Globus pallidus (tissue), 1 donor: ENCODE measurements at regions not wholly inside any gene's neighbourhood (a gene's known extent, or its start where the extent isn't known, plus 50 kb on each side); places are given as distances from the start of the nearest gene placed in this dataset.
"Not testable (repeated sequence)": the region's sequence is repeated elsewhere in the genome, so short reads cannot be mapped to it uniquely, and the experiment has no call there.

Experiments used
- DNase-seq: peaks from one replicate; pipeline ENCODE4 v3.0.0-alpha.2; 2015; ENCODE audit warnings: low spot score

- DNase-seq: no peak
These were observed 331.7 kb downstream of the TMEM121 start for GRCh38 chr14:105857826-105858675.

GRCh38 chr14:105858676-105859025 is 332.3 kb downstream of the TMEM121 start:
- no peak for DNase-seq

- DNase-seq: not testable (repeated sequence)
These were observed 332.8 kb downstream of the TMEM121 start for GRCh38 chr14:105859073-105859716.

GRCh38 chr14:105859717-105860614 is 333.6 kb downstream of the TMEM121 start:
- DNase-seq: no peak

- DNase-seq: no peak
These were observed 334.5 kb downstream of the TMEM121 start for GRCh38 chr14:105860615-105861580.

GRCh38 chr14:105861985-105862465 is 335.6 kb downstream of the TMEM121 start:
- DNase-seq: no peak

GRCh38 chr14:105862581-105863239 is 336.3 kb downstream of the TMEM121 start:
- no peak for DNase-seq

GRCh38 chr14:105863296-105864108 is 337.1 kb downstream of the TMEM121 start:
- DNase-seq: no peak

GRCh38 chr14:105864116-105864515 is 337.7 kb downstream of the TMEM121 start:
- DNase-seq: no peak

GRCh38 chr14:105864651-105865265 is 338.4 kb downstream of the TMEM121 start:
- DNase-seq: no peak

- DNase-seq: no peak
These were observed 339.0 kb downstream of the TMEM121 start for GRCh38 chr14:105865266-105865903.

GRCh38 chr14:105865904-105866840 is 339.8 kb downstream of the TMEM121 start:
- no peak for DNase-seq

GRCh38 chr14:105866841-105867321 is 340.5 kb downstream of the TMEM121 start:
- DNase-seq: no peak

- DNase-seq: no peak
These were observed 341.7 kb downstream of the TMEM121 start for GRCh38 chr14:105867961-105868599.

GRCh38 chr14:105871590-105871989 is 345.2 kb downstream of the TMEM121 start:
- no peak for DNase-seq

- no peak for DNase-seq
These were observed 347.6 kb downstream of the TMEM121 start for GRCh38 chr14:105873870-105874512.
